Neuronal stem cell (in vitro differentiated cells): ENCODE measurements at regions not wholly inside any gene's neighbourhood (a gene's known extent, or its start where the extent isn't known, plus 50 kb on each side); places are given as distances from the start of the nearest gene placed in this dataset.

Experiments
- DNase-seq: peaks from one replicate; pipeline ENCODE4 v3.0.0-alpha.2; 2013; ENCODE audit warnings: low spot score
- H2AFZ ChIP-seq: one replicate; pipeline ENCODE4 v1.6.1; 2013; ENCODE audit warnings: mild to moderate bottlenecking, low read length, inconsistent platforms
- H2AK5ac ChIP-seq: 2 replicates; pipeline ENCODE4 v1.6.1; 2013; ENCODE audit warnings: low read depth, mild to moderate bottlenecking, inconsistent platforms, low read length, moderate library complexity, mixed read lengths
- H2BK120ac ChIP-seq: 2 replicates; pipeline ENCODE4 v1.6.1; 2013; ENCODE audit warnings: low read depth, mild to moderate bottlenecking, inconsistent platforms, low read length, moderate library complexity, mixed read lengths
- H2BK12ac ChIP-seq: one replicate; pipeline ENCODE4 v1.6.1; 2013; ENCODE audit warnings: low read length, inconsistent platforms
- H2BK15ac ChIP-seq: 2 replicates; pipeline ENCODE4 v1.6.1; 2013; ENCODE audit warnings: mild to moderate bottlenecking, low read length, inconsistent platforms, mixed read lengths
- H2BK5ac ChIP-seq: one replicate; pipeline ENCODE4 v1.6.1; 2013; ENCODE audit warnings: inconsistent platforms, mild to moderate bottlenecking, low read length, moderate library complexity
- H3K14ac ChIP-seq: one replicate; pipeline ENCODE4 v1.6.1; 2013; ENCODE audit warnings: low read length, inconsistent platforms
- H3K18ac ChIP-seq: 2 replicates; pipeline ENCODE4 v1.6.1; 2013; ENCODE audit warnings: low read length, inconsistent platforms
- H3K23ac ChIP-seq: 2 replicates; pipeline ENCODE4 v1.6.1; 2013; ENCODE audit warnings: low read depth, mild to moderate bottlenecking, mixed read lengths, low read length, inconsistent platforms; ENCODE audit not compliant: poor library complexity
- H3K27ac ChIP-seq: replicated peaks from 3 replicates; pipeline ENCODE4 v1.5.1; 2013; ENCODE audit warnings: low read length, inconsistent platforms
- H3K27me3 ChIP-seq, 3 experiments: 2 replicates each; pipeline ENCODE4 v1.6.1; 2013; ENCODE audit warnings: low read length in 3 of 3, mild to moderate bottlenecking in 2 of 3, inconsistent platforms in 1 of 3, low read depth in 1 of 3, mixed read lengths in 1 of 3, moderate library complexity in 1 of 3; ENCODE audit not compliant: control insufficient read depth in 3 of 3, insufficient read depth in 3 of 3
- H3K36me3 ChIP-seq, 2 donors: replicated peaks in 1 of 2; 2 replicates each; pipeline ENCODE4 v1.6.1; 2013; ENCODE audit warnings: low read length in 2 of 2; ENCODE audit not compliant: control insufficient read depth in 2 of 2, insufficient read depth in 2 of 2
- H3K4ac ChIP-seq: 2 replicates; pipeline ENCODE4 v1.6.1; 2013; ENCODE audit warnings: inconsistent platforms, mild to moderate bottlenecking, low read length, moderate library complexity
- H3K4me1 ChIP-seq, 2 donors: 1 replicate in 1 of 2; 2 replicates in 1 of 2; pipeline ENCODE4 v1.6.1; 2013; ENCODE audit warnings: low read length in 2 of 2, low read depth in 1 of 2; ENCODE audit not compliant: control insufficient read depth in 2 of 2, insufficient read depth in 1 of 2
- H3K4me2 ChIP-seq: one replicate; pipeline ENCODE4 v1.6.1; 2013; ENCODE audit warnings: mild to moderate bottlenecking, low read length, inconsistent platforms; ENCODE audit not compliant: insufficient read depth, poor library complexity, severe bottlenecking
- H3K4me3 ChIP-seq, 2 donors: 2 replicates each; pipeline ENCODE4 v1.5.1; 2013; ENCODE audit warnings: low read length in 2 of 2, mild to moderate bottlenecking in 2 of 2, inconsistent platforms in 1 of 2, moderate library complexity in 1 of 2
- H3K79me1 ChIP-seq: one replicate; pipeline ENCODE4 v1.6.1; 2013; ENCODE audit warnings: low read depth, mild to moderate bottlenecking, inconsistent platforms, low read length, moderate library complexity
- H3K9ac ChIP-seq: one replicate; pipeline ENCODE4 v1.6.1; 2013; ENCODE audit warnings: mild to moderate bottlenecking, low read depth, low read length, inconsistent platforms; ENCODE audit not compliant: poor library complexity
- H3K9me3 ChIP-seq, 2 donors: replicated peaks in 1 of 2; 2 replicates each; pipeline versions ENCODE3 to v1.6.1; 2013; ENCODE audit warnings: low read length in 2 of 2, mild to moderate bottlenecking in 2 of 2, inconsistent platforms in 1 of 2, low read depth in 1 of 2, mixed read lengths in 1 of 2, moderate library complexity in 1 of 2; ENCODE audit not compliant: control insufficient read depth in 2 of 2, insufficient read depth in 1 of 2
- H4K8ac ChIP-seq: one replicate; pipeline ENCODE4 v1.6.1; 2013; ENCODE audit warnings: low read depth, mild to moderate bottlenecking, inconsistent platforms, low read length, moderate library complexity
- H4K91ac ChIP-seq: one replicate; pipeline ENCODE4 v1.6.1; 2013; ENCODE audit warnings: low read length, low read depth, mild to moderate bottlenecking, inconsistent platforms; ENCODE audit not compliant: poor library complexity
- WGBS, 2 donors: extraction: QIAGEN DNeasy Blood & Tissue Kit; methylation state at CpG; one replicate each; pipeline ENCODE4 v1.1.7; 2013; ENCODE audit warnings: missing lambda C conversion rate in 2 of 2, mixed read lengths in 1 of 2; ENCODE audit not compliant: insufficient read length in 2 of 2, insufficient replicate concordance in 1 of 2; ENCODE audit errors: extremely low coverage in 2 of 2; 5-methylcytosine and 5-hydroxymethylcytosine counted together

DNA sequence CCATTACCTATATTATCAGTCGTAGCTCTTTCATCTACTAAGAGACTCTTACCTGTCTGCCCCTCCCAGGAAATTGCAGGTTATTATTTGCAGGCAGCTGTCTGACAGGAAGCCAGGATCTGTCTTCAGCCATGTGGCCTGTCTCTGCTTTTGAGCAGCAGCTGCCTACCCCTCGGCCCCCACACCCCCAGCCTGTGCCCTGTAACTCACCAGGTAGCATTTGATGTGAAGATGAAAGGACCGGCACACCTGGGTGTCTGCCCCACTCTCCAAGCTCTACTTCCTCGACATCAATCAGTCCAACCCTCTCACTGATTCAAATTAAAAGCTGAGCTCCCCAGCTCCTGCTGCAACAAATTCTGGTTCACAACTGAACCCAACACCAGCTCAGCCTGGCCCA lies 197.2 kb upstream of the CTNNB1 start:
- Histone ChIP-seq H3K23ac (no peak overlapping the region), H3K9me3 (no peaks in the 10 kb centered on the region), H3K4me2 (no peak overlapping the region), H3K14ac (no peak overlapping the region), H2BK120ac (no peak overlapping the region), H3K4me1 (peaks cover 0 to 1% of the 10 kb centered on the region in 2 donors), H3K18ac (no peak overlapping the region), H3K4ac (no peak overlapping the region), H2BK5ac (no peak overlapping the region), H3K79me1 (no peaks in the 10 kb centered on the region), H3K27ac (no peak overlapping the region), H2AK5ac (no peak overlapping the region), H4K91ac (no peak overlapping the region), H4K8ac (no peak overlapping the region), H2AFZ (no peak overlapping the region), H3K9ac (no peak overlapping the region), H2BK12ac (no peak overlapping the region), H2BK15ac (no peak overlapping the region), H3K36me3 (no peaks in the 10 kb centered on the region), H3K27me3 (peaks cover 0 to 2% (median 0%) of the 10 kb centered on the region in 3 experiments), H3K4me3 (no peak overlapping the region)
- DNase-seq, result no peak
- no CpG with 5 or more reads among the region's 4 CpGs for WGBS, 2 donors

DNA sequence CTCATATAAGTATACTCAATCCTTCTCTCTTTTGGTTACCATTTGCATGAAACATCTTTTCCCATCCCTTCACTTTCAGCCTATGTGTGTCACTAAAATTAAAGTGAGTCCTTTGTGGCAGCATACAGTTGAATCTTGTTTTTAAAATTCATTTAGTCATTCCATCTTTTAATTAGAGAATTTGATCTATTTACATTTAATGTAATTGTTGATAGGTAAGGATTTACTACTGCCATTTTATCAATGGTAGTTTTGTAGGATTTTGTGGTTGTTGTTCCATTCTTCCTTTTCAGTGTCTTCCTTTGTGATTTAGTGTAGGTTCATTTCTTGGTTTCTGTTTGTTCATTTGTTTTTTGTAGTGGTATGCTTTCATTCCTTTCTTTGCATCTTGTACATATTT lies 191.9 kb upstream of the CTNNB1 start:
- H3K23ac ChIP-seq, result no peak overlapping the region
- no peak overlapping the region for H3K4me3 ChIP-seq
- no peaks in the 10 kb centered on the region for H3K36me3 ChIP-seq
- H3K9ac ChIP-seq, result no peak overlapping the region
- no peak overlapping the region for H2BK12ac ChIP-seq
- H3K9me3 ChIP-seq, result peaks cover 0 to 2% of the 10 kb centered on the region in 2 donors
- no peak overlapping the region for H3K4me2 ChIP-seq
- H2BK15ac ChIP-seq, result no peak overlapping the region
- H3K4ac ChIP-seq, result no peak overlapping the region
- no peak overlapping the region for H2BK5ac ChIP-seq
- H3K4me1 ChIP-seq, result no peaks in the 10 kb centered on the region
- no peaks in the 10 kb centered on the region for H3K27me3 ChIP-seq
- no peak overlapping the region for H4K91ac ChIP-seq
- H3K18ac ChIP-seq, result no peak overlapping the region
- H4K8ac ChIP-seq, result no peak overlapping the region
- no peak overlapping the region for H2BK120ac ChIP-seq
- no peak for DNase-seq
- no peak overlapping the region for H3K14ac ChIP-seq
- H3K79me1 ChIP-seq, result no peaks in the 10 kb centered on the region
- H2AK5ac ChIP-seq, result no peak overlapping the region
- H3K27ac ChIP-seq, result no peak overlapping the region
- H2AFZ ChIP-seq, result no peak overlapping the region

DNA sequence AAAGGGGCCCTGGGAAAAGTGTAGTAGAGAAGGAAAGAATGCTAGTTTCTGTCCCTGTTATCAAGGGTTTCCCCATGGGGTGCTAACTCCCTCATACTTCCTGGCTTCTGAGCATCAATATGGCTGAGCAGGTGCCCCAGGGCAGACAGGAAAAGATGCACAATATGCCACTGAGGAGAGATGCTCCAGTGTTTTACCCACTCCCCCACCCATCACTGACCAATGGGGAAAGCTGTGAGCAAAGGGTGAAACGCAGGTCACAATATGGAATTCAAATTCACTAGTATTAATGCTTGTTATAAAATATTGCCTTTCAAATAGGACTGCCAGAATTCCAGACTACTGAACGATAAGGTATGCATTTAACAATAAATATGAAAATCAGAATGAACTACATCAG lies 187.5 kb upstream of the CTNNB1 start:
- H3K9ac ChIP-seq, result no peak overlapping the region
- no peaks in the 10 kb centered on the region for H3K79me1 ChIP-seq
- no peak overlapping the region for H3K14ac ChIP-seq
- no peak overlapping the region for H3K18ac ChIP-seq
- no peaks in the 10 kb centered on the region for H3K27me3 ChIP-seq
- H2BK5ac ChIP-seq, result no peak overlapping the region
- no peak overlapping the region for H3K27ac ChIP-seq
- H3K4me2 ChIP-seq, result no peak overlapping the region
- no peak overlapping the region for H4K91ac ChIP-seq
- H2AFZ ChIP-seq, result no peak overlapping the region
- no peak overlapping the region for H3K4ac ChIP-seq
- DNase-seq, result no peak
- H3K36me3 ChIP-seq, result no peaks in the 10 kb centered on the region
- H2AK5ac ChIP-seq, result no peak overlapping the region
- no peak overlapping the region for H2BK12ac ChIP-seq
- no CpG with 5 or more reads among the region's 2 CpGs for WGBS, 2 donors
- no peak overlapping the region for H2BK120ac ChIP-seq
- H3K9me3 ChIP-seq, result peaks cover 0 to 2% of the 10 kb centered on the region in 2 donors
- no peak overlapping the region for H3K23ac ChIP-seq
- no peak overlapping the region for H2BK15ac ChIP-seq
- H4K8ac ChIP-seq, result no peak overlapping the region
- H3K4me3 ChIP-seq, result no peak overlapping the region
- H3K4me1 ChIP-seq, result no peaks in the 10 kb centered on the region

DNA sequence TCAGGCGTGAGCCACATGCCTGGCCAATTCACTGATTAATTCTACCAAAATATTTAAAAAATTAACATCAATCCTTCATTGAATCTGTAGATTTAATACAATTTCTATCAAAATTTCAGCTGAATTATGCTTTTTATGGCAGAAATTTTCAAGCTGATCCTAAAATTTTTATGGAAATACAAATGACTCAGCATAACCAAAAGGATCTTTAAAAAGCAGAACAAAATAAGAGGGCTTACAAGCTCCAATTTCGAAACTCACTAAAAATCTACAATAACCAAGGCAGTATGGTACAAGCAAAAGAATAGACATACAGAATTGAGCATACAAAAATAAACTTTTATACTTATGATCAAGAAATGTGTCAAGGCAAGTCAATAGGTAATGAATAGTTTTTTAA lies 180.4 kb upstream of the CTNNB1 start:
- Histone ChIP-seq H3K9ac (no peak overlapping the region), H3K36me3 (no peaks in the 10 kb centered on the region), H3K4me3 (no peak overlapping the region), H3K27me3 (no peaks in the 10 kb centered on the region), H2BK15ac (no peak overlapping the region), H3K9me3 (no peaks in the 10 kb centered on the region), H2BK120ac (no peak overlapping the region), H2AK5ac (no peak overlapping the region), H3K18ac (no peak overlapping the region), H2AFZ (no peak overlapping the region), H3K23ac (no peak overlapping the region), H2BK12ac (no peak overlapping the region), H3K4me1 (no peaks in the 10 kb centered on the region), H4K91ac (no peak overlapping the region), H3K27ac (no peak overlapping the region), H3K4ac (no peak overlapping the region), H2BK5ac (no peak overlapping the region), H3K14ac (no peak overlapping the region), H4K8ac (no peak overlapping the region), H3K4me2 (no peak overlapping the region), H3K79me1 (no peaks in the 10 kb centered on the region)
- no CpG with 5 or more reads among the region's 2 CpGs for WGBS, 2 donors
- no peak for DNase-seq
